Medulla oblongata (tissue), 1 donor: ENCODE measurements at regions not wholly inside any gene's neighbourhood (a gene's known extent, or its start where the extent isn't known, plus 50 kb on each side); places are given as distances from the start of the nearest gene placed in this dataset.
A peak's percentile ranks its signal among the peaks of the same experiment; 100 is the strongest.

Experiments
- DNase-seq: peaks from one replicate; pipeline ENCODE4 v3.0.0-alpha.2; 2015; ENCODE audit errors: extremely low spot score

DNA sequence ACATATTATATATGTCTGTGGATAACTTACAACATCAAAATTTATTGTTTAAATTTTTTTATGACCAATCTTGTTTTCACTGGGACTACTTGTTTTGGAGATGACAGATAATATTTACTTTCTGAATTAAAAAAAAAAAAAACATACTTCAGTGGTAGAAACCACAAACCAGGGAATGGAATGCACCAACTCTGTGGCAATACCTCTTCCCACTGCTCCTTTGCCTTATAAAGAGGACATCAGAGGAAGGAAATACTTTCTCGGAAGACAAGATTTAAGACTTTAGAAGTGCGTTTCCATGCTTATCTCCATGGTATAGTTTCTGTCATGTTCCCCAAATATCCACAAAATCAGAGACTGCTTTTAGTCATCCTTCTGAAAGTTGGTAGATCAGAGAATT lies 1241.1 kb upstream of the EYS start:
- no peak for DNase-seq

DNA sequence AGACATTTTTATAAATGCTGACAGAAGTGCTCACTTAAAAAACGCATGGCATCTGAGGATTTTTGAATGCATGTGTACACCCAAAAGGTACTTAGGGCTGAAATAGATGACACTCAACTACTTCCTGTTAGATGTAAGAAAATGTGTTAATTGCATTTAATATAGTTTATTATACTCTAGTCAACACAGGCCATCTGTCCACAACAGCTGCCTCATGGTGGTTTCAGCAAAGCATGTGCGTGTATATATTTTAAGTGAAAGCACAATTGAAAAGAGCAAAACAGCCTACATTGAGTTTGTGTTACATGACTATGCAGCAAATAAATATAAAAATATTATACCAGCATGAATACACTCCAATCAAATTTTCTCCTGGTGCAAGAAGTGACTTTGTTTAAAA lies 1233.0 kb upstream of the EYS start:
- DNase-seq = no peak

DNA sequence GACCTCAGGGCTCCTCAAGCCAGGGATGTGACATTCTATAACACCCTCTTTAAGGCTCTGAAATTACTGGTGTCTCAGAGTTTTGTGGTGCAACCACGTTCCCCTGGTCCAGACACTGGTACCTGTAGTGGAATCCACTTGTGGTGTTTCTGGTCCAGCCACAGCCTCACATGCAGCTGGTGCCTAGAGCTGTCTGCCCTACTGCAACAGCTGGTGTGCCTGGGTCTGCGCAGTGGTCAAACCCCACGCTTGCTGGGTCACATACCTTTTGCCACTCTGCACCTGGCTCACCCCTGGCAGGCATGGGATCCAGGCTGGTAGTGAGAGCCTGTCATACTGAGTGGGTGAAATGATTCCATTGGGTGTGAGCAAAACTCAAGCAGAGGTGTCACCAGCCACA lies 1230.2 kb upstream of the EYS start:
- no peak for DNase-seq

DNA sequence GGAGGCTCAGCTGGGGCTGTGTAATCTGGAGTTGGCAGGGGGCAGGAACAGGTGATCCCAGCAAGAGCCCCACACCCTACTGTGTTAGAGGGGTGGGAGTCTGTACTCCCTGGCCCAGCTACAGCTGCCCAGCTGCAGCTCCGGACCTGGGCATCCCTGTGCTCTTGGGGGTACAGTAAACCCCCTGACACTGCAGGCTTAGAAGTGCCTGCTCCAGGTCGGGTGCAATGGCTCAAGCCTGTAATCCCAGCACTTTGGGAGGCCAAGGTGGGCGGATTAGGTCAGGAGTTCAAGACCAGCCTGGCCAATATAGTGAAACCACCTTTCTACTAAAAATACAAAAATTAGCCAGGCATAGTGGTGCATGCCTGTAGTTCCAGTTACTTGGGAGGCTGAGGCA lies 1228.6 kb upstream of the EYS start:
- no peak for DNase-seq

DNA sequence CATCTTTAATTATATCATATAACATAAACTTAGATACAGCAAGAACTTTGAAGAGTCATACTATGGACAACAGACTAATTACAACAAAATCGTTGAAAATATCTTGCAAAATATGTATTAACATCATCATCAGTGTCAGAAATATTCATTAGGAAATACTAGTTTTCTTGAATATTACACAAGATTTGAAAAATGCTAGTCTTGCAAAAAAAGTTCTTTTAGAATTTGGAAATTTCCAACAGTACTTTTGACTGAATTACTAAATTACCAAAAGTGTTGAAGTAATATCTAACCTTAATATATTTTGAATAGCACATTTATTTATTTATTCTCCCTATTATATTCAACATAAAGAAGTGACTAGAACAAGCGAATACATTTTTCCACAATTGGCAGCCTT lies 1224.8 kb upstream of the EYS start:
- DNase-seq = no peak

DNA sequence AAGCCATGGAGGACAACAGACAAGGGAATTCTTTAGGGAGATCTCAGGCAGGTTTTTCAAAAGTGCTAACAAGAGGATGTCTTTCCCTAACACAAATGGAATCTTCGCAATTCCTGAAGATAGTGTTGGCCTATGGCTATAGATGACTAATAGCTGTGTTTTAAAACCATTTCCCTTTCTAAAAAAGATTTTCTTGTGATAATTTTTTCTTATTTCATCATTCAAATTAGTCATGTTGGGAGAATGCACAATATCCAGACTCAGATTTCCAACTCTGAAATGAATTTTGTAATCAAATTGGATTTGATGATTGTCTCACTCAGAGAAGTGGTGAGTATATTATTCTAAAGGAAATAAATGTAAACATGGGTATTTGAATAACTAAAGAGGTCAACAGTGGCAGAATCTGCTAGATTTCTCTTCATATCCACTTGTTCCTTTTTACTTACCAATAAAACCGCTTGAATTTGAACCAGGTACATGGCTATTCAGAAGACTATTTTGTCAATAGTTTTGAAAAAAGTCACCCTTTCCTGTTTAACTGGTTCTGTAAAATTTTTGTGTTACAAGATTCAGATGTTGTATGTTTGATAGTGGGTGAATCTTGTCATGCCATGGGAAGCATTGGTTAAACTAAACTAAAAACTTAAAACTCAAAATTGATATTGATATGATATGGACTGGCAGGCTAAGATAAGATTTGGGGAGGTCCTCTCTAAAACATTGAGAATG lies 1223.7 kb upstream of the EYS start:
- no peak for DNase-seq

DNA sequence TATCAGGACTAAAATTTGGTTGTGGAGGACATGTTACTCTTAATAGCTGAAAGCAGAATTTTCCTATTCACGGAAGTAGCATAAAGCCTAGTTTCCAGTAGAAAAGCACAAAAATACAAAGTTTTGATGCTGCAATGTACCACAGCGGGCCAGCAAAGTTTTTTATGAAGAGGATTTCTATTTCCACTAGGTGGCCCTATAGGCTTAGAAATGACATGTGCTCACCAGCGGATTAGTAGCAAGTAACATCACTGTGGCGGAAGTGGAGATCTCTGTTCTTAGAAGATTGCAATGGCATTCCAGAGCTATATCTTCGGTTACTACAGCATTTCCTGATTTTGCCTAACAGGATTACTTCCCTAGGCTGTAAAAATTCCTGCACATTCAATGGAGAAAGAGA lies 1219.0 kb upstream of the EYS start:
- peak; percentile 7 for DNase-seq

DNA sequence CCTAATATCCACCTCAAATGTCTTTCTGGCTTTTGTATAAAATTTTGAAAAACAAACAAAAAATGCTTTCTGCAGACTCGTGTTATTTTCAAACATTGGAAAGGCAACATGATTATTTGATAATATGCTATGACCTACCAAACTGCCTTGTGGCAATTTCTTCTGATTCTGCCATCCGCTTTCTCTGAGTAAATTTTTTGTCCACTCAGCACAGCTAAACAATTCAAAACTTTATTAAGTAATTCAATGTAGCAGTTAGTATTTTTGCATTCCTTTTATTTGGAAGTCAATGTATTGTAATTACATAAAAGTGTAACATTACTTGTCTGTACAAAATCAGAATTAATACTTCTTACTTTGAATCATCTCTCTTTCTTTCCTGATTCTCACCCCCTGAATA lies 1206.6 kb upstream of the EYS start:
- DNase-seq = no peak

DNA sequence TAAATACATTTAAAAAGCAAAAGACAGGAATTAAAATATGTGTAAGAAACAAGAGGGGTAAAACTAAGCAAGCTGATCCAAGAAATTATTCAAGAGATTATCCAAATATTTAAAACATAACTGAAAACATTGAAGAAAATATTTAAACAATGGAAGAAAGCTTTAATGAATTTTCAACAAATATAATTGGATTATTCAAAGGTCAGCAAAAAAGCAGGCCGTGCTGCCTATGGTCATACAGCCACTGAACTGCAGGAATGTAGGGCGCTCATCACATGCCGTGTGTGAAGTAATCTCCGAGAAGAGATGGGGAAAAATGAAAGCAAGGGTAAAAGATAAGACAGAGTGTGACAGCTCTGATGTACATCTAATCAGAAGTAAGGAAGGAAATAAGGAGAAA lies 1195.4 kb upstream of the EYS start:
- DNase-seq = no peak

DNA sequence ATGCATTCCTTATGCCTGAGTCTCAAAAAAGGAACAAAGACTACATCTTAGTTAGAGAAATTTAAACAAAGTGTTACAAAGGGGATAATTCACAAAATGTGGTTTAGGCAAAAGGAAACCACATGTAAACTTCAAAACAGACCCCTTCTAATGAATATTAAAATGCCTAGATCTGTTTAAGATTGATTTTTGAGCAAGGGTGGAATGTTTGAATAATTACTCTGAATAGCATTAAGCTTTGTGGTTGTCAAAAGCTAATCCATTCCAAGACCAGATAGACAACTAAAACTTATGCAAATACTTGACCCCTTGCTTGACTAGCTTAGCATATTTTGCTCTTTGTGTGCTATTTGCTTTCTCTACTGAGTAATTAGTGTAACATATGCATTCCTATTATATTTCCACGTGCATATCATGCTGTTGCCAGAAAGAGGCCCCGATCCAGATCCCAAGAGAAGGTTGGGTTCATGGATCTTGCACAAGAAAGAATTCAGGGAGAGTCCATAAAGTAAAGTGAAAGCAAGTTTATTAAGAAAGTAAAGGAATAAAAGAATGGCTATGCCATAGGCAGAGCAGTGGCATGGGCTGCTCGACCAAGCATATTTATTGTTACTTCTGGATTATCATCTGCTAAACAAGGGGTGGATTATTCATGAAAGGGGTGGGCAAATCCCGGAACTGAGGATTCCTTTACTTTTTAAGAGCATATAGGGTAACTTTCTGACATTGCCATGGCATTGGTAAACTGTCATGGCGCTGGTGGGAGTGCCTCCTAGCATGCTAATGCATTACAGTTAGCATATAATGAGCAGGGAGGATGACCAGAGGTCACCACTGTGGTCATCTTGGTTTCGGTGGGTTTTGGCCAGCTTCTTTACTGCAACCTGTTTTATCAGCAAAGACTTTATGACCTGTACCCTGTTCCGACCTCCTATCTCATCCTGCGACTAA lies 1193.4 kb upstream of the EYS start:
- DNase-seq = no peak

DNA sequence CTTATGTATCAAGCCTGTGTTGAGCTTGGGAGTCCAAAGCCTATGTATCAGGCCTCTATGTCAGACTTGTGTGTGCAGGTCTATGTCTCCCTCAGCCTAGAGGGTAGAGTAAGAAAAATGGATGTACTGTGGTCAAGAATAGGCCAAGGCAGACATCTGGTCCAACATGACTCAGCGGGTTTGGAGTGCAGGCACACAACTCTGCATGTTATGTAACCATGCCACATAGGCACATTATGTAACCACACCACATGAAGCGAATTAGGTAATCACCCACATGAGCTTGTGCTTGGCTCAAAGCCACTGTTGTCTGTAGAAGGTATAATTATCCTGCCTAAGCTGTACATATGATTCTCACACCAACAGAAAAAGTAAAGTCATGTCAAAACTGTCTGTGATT lies 1190.5 kb upstream of the EYS start:
- DNase-seq = no peak

DNA sequence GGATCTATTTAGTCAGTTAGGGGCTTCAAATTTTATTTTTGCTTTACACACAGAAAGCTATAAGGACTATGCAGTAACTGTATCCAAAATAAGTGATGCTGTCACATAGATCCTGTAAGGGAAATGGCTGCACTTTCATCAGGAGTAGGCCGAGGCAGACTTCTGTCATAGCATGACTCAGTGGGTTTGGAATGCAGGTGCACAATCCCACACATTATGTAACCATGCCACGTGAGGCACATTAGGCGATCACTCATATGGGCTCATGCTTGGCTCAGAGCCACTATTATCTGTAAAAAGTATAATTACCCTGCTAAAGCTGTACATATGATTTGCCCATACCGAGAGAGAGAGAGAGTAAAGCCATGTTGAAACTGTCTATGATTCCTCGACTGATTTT lies 1189.4 kb upstream of the EYS start:
- DNase-seq = no peak

DNA sequence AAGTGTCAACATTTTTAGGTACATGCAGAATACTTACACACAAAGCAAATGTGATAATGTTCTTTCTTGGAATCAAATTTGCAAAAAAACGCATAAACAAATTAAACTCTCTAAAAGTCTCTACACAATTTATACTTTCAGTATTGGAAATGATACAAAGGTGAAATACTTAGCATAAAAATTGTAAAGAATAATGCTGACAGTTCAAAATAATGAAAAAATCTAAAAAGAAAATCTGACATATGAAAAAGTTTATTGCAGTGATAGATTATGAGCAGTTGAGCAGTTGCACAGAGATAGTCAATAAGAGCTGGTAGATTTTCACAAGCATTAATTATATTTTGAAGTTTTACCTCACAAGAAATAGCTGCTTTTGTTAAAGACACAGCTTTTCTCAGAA lies 1176.4 kb upstream of the EYS start:
- DNase-seq = no peak

DNA sequence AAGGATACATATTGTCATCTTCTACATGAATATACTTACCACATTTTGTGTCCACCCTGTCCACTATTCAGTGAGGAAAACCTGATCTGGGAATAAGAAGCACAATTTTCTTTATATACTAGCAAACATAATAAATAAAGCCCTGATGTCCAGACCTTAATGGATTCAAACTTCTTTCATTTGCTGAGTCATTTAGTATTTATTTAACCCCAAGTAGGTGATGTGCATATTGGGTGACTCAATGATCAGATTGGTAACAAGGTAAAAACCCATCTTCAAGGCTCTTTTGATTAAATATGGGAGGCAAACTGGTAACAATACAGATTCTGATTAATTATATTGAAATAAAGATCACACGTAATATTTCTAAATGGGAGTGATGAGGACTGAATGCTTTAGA lies 1159.8 kb upstream of the EYS start:
- no peak for DNase-seq

DNA sequence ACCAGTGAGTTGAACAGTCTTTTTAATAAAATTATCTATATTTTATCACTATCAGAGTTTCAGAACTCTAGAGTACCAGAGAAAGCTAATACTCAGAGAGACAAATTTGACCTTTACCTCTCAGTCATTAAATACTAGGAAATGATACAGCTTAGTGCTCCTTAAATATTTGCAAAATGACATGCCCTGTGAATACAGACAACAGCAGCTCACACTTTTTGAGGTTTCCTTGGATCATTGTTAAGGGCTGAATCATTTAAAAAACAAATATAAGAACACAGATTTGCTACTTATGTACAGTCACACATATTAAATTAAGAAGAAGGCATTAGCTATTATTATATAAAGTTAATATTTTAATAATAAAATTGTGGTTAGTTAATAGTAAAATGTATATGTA lies 1158.7 kb upstream of the EYS start:
- DNase-seq = no peak

DNA sequence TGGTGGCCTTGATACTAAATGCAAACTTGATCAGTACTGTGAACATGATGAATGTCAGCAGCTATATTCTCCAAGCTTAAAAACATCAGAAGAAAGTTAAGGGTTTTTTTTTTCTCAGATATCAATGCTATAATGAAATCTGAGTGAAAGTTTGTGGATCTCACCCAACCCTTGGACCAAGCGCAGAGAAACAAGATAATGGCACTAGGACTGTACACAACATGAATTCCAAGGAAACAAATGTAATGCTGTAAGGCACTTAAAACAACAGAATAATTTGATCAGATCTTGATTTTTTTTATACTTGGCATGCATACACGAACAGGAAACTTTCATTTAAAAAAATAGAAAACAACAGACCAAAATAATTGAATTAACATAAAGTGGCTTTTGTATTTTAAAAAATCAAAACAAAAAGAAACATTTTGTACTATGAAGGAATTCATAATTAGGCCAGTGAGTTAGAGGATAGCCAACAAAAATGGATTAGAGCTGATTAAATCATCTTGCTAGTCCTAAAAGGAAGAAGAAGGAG lies 1154.0 kb upstream of the EYS start:
- DNase-seq = no peak

DNA sequence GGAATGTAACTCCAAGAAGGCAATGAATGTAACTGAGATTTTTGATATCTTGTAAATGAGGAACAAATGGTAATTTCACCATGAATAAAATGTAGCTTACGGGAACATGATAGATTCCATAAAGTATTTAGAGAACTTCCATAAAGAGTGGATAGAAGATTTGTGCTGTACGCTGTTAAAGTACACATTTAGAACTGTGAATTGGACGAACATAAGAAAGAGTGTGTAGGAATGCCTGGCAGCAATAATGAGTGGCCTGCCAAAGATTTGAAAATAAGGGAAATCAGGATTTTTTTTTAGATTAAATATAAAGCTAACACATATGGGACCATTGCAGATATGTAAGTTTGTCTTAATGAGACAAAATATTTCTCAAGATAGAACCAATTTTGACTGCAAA lies 1153.3 kb upstream of the EYS start:
- DNase-seq = no peak

DNA sequence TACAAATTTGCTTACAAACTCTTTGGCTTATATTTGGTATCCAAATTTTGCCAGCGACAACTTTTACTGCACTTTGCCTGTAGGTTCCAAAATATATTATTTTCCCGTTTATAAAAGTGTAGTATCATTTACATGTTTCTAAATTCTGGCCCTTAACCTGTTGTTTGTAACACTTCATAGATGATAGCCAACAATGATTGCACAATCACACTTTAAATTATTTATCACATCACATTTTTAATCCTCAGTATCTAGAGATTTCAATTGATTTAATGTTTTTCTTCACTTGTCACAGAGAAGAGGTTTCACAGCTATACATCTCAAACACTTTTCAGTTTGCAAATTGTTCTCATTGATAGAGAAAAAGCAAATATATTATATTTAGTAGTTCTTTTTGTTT lies 1151.2 kb upstream of the EYS start:
- no peak for DNase-seq

DNA sequence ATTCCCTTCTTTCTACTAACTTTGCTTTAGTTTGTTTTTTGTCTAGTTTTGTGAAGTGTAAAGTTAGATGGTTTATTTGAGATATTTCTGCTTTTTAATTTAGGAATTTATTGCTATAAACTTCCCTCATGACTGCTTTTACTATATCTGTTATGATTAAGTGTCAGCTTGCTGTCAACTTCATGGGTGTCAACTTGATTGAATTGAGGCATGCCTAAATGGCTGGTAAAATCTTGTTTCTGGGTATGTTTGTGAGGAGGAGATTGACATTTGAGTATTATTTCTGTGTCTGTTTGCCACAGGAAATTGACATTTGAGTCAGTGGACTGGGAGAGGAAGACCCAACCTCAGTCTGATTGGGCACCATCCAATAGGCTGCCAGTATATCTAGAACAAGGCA lies 1147.0 kb upstream of the EYS start:
- DNase-seq = no peak

DNA sequence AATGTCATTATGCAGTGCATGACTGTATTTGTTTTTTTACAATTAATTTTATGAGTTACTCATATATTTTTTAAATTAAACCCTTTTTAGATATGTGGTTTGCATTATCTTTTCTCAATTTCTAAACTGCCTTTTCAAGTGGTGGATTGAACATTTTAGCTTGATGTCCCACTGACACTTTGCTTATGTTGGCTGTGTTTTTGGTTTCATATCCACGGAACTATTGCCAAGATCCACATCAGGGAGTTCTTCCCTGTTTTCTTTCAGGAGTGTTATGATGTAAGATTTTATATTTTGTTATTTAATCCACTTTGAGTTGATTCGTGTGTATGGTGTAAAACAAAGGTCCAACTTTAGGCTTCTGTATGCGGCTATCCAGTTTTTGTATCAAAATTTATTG lies 1144.9 kb upstream of the EYS start:
- DNase-seq = no peak

DNA sequence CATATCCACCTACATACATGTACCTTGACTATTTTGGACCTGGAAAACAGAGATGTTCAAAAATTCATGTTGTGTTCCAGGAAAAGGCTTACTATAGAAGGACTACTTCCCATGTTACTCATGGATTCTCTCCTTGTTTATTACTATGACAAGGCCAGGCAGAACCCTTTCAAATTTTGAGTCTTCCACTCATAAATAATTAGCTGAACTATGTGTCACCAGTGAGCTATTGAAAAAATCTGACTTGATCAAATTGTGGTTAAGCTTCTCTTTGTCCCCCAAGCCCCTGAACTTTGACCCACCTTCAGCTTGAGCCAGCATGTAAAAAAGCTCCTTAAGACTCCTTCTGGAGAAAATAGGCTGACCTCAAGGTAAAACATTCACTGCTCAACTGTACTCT lies 1142.8 kb upstream of the EYS start:
- no peak for DNase-seq

DNA sequence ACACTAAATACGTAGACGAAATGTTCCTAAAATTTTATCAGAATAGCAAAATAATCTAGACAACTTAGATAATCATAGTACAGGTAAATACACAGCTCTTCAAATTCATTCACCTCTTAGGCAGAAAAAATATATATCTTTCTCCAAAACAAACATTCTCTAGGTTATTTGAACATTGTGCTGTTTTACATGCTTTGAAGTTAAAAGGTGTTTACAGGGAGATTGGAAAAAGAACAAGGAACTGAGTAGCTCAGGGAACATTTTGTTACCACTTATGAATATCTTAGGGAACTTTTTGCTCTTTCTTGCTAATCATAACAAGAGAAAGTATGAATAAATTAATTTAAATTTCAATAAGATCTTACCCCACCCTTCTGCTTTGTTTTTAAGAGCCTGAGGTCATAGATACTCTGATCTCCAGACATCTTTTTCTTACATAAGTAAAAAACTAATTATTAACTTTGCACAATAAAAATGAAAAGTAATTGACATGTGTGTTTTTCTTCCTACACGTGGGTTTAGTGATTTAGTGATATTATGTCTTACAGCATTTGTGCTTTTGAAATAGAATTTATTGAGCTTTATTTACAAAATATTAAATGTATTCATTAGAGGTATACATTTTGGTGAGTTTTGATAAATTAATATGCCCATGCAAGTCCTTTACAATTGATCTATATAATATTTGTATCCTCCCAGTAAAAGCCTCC lies 1141.4 kb upstream of the EYS start:
- DNase-seq = no peak
